Activated CD8-positive, alpha-beta T cell treated with anti-CD3 and anti-CD28 coated beads for 36 hours (primary cell): ENCODE measurements at regions not wholly inside any gene's neighbourhood (a gene's known extent, or its start where the extent isn't known, plus 50 kb on each side); places are given as distances from the start of the nearest gene placed in this dataset.

Experiments
- ATAC-seq: fragments of 200-7000 bp; cut with Tn5 transposase; one replicate; pipeline ENCODE4 v1.10.0; 2021; ENCODE audit warnings: mild to moderate bottlenecking, moderate library complexity
- CTCF ChIA-PET: fragments of 350-600 bp; sonication (Branson Sonifier 250); formaldehyde crosslinking; loops from one replicate; lab custom pipeline; 2021; ENCODE audit warnings: antibody characterized with exemption; lab: Charles Lee
- POLR2A ChIA-PET: fragments of 350-600 bp; sonication (Branson Sonifier 250); formaldehyde crosslinking; loops from one replicate; lab custom pipeline; 2021; ENCODE audit warnings: antibody characterized with exemption; lab: Charles Lee
- DNase-seq: peaks from one replicate; pipeline ENCODE4 v3.0.0-alpha.2; 2020
- H3K27ac Mint-ChIP-seq: one replicate; pipeline ENCODE4 v1.8.0; 2021; ENCODE audit warnings: mild to moderate bottlenecking, mixed read lengths
- H3K27me3 Mint-ChIP-seq: one replicate; pipeline ENCODE4 v1.8.0; 2021; ENCODE audit warnings: mixed read lengths
- H3K36me3 Mint-ChIP-seq: one replicate; pipeline ENCODE4 v1.8.0; 2021; ENCODE audit warnings: low read depth, mixed read lengths
- H3K4me1 Mint-ChIP-seq: one replicate; pipeline ENCODE4 v1.8.0; 2021; ENCODE audit warnings: low read depth, mixed read lengths
- H3K4me3 Mint-ChIP-seq: one replicate; pipeline ENCODE4 v1.8.0; 2021; ENCODE audit warnings: mild to moderate bottlenecking, moderate library complexity, mixed read lengths
- H3K9me3 Mint-ChIP-seq: one replicate; pipeline ENCODE4 v1.8.0; 2021; ENCODE audit warnings: mixed read lengths
- intact Hi-C: fragments of 100-400 bp; cut with micrococcal nuclease; formaldehyde crosslinking; loops from one replicate; pipeline ENCODE4 v1.10.0; 2022
- TF ChIP-seq, protein P1 (sequence below): fragments of 200-600 bp; IDR thresholded peaks from one replicate; pipeline ENCODE4 v1.8.0; 2022; ENCODE audit warnings: antibody characterized with exemption, mild to moderate bottlenecking

DNA sequence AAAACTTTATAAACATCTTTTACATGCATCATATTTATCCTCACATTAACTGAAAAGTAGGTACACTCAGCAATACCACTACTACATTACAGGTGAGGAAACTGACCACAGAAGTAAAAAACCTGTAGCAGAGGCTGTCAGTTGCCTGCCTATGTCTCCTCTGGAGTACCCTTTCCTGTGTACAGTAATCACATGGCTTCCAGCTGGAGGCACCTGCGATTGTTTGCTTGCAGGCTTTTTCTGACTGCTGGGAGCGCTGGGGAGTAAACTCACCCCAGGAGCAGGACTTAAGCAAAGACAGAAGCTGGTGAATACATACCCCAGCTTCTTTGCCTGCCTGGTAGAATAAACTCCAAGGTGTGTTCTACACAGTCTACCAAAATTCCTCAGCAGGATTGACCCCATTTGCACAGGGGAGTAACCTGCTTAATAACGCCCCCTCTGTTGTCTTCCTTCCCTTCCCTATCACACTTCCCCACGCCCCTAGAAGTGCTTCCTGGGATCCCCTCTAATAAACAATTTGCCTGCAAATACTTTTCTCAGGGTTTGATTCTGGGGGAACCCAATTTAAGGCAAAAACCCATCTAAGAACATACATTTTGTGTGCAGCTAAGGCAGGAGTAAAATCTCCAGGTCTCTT, 138.9 kb downstream of the PTH2R start:
- H3K4me1 Mint-ChIP-seq = no peaks in the 10 kb centered on the region
- DNase-seq (no peak), ATAC-seq (no peak)
- TF ChIP-seq, protein P1, sequence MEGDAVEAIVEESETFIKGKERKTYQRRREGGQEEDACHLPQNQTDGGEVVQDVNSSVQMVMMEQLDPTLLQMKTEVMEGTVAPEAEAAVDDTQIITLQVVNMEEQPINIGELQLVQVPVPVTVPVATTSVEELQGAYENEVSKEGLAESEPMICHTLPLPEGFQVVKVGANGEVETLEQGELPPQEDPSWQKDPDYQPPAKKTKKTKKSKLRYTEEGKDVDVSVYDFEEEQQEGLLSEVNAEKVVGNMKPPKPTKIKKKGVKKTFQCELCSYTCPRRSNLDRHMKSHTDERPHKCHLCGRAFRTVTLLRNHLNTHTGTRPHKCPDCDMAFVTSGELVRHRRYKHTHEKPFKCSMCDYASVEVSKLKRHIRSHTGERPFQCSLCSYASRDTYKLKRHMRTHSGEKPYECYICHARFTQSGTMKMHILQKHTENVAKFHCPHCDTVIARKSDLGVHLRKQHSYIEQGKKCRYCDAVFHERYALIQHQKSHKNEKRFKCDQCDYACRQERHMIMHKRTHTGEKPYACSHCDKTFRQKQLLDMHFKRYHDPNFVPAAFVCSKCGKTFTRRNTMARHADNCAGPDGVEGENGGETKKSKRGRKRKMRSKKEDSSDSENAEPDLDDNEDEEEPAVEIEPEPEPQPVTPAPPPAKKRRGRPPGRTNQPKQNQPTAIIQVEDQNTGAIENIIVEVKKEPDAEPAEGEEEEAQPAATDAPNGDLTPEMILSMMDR = no peak
- no peak overlapping the region for H3K27ac Mint-ChIP-seq
- ChIA-PET POLR2A (no interaction called here), CTCF (no interaction called here)
- no peak overlapping the region for H3K4me3 Mint-ChIP-seq
- no peaks in the 10 kb centered on the region for H3K27me3 Mint-ChIP-seq
- H3K9me3 Mint-ChIP-seq = no peaks in the 10 kb centered on the region
- intact Hi-C loops = no loop called here
- no peaks in the 10 kb centered on the region for H3K36me3 Mint-ChIP-seq

DNA sequence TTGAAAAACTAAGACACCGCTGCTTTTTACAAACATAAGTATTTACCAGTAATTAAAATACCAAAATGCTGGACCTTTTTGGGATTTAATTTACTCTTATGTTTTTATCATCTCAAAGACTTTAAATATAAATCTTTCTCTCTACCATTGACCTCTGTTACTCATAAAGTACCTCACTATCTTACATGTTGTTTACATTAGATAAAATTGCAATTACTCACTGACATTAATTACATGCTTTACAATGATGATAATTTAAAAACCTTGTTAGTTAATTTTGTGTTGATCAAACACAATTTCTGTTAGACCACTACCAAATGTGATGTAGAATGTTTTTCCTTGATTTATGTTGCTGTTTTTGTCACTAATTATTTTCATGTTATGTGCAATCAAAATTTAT, 139.5 kb downstream of the PTH2R start:
- intact Hi-C loops = no loop called here
- Mint-ChIP-seq H3K36me3 (no peaks in the 10 kb centered on the region), H3K27me3 (no peaks in the 10 kb centered on the region), H3K27ac (no peak overlapping the region), H3K9me3 (no peaks in the 10 kb centered on the region), H3K4me1 (no peaks in the 10 kb centered on the region), H3K4me3 (no peak overlapping the region)
- TF ChIP-seq, protein P1 = no peak
- ChIA-PET POLR2A (no interaction called here), CTCF (no interaction called here)
- DNase-seq (no peak), ATAC-seq (no peak)

DNA sequence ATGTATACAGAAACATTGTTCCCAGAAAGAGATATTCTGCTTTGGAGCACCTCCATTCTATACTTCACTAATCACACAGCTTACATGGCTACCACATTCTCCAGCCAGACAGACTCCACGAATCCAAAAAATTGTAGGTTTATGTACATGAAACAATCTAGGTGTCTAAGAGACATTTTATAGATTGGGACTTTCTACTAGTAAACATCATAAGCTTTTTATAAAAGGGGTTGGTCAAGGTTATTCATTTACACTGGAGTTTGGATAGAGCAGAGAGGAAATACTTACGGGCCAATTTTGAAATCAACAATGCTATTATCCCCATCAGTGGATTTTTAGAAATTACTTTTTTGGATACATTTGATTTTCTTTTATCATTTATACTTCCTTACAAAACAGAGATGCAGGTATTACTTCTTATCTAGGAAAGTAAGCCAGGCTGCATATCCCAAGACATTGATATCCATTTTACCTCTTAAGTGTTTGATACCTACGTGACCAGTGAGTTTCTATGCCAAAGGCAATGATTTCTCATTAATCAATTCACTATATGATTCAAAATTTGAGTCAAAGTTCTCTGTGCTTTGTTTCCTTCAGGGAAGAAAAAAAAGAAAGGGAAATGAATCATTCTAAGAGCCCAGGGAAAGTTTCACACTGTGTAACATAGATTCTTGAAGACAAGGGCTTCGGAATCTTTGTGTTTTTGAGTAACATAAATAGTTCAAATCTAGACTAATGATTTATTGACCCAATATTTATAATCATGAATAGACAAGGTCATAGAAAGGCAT, 140.5 kb downstream of the PTH2R start:
- no peak overlapping the region for H3K27ac Mint-ChIP-seq
- no peaks in the 10 kb centered on the region for H3K4me1 Mint-ChIP-seq
- no peak for DNase-seq
- H3K4me3 Mint-ChIP-seq = no peak overlapping the region
- TF ChIP-seq, protein P1 = no peak
- ChIA-PET POLR2A (no interaction called here), CTCF (no interaction called here)
- H3K9me3 Mint-ChIP-seq = no peaks in the 10 kb centered on the region
- ATAC-seq = no peak
- H3K36me3 Mint-ChIP-seq = no peaks in the 10 kb centered on the region
- H3K27me3 Mint-ChIP-seq = no peaks in the 10 kb centered on the region
- intact Hi-C loops = no loop called here

DNA sequence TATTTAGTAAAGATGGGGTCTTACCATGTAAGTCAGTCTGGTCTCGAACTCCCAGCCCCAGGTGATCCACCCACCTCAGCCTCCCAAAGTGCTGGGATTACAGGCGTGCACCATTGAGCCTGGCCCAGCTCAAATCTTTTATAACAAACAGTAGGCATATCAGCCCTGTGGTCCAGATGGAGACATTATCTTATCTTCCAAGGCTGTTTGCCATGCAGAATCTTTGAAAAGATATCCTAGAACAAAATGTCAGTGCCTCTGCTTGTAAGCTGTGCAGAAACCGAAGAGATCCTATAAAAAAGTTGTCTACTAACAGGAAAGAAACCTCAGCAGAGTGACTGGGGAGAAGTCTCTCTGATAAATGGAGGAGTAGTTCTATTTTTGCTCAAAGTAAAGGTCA, 142.1 kb downstream of the PTH2R start:
- no peak for DNase-seq
- Mint-ChIP-seq H3K27me3 (no peaks in the 10 kb centered on the region), H3K27ac (no peak overlapping the region), H3K4me3 (no peak overlapping the region), H3K36me3 (no peaks in the 10 kb centered on the region), H3K9me3 (no peaks in the 10 kb centered on the region), H3K4me1 (no peaks in the 10 kb centered on the region)
- ChIA-PET POLR2A (no interaction called here), CTCF (interaction anchor here (0.6 kb wide), 1 partner anchor 22 kb away, joined by 3 read pairs; no protein-coding TSS in a partner anchor)
- no peak for ATAC-seq
- intact Hi-C loops = no loop called here
- TF ChIP-seq, protein P1 = no peak

DNA sequence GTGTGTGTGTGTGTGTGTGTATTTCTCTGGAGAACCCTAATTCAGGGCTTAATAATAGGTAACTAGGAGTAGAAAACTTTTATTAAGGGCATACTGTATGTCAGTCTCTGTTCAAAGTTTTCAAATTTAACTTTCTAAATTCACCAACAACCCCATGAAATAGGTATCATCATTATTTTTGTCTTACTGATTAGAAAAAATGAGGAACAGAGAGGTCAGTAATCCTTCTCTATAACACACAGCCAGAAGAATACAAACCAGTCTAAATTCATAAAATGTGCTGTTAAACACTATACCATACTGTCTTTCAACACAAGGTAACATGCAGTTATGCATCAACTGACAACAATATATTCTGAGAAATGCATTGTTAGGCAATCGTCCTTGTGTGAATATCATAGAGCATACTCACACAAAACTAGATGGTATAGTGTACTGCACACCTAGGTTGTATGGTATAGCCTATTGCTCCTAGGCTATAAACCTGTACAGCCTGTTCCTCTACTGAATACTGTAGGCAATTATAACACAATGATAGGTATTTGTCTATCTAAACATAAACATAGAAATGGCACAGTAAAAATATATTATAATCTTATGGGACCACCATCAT, 143.1 kb downstream of the PTH2R start:
- Mint-ChIP-seq H3K4me3 (no peak overlapping the region), H3K27me3 (no peaks in the 10 kb centered on the region), H3K36me3 (no peaks in the 10 kb centered on the region), H3K4me1 (no peaks in the 10 kb centered on the region), H3K9me3 (no peaks in the 10 kb centered on the region), H3K27ac (no peak overlapping the region)
- ATAC-seq (no peak), DNase-seq (no peak)
- ChIA-PET POLR2A (no interaction called here), CTCF (no interaction called here)
- intact Hi-C loops = no loop called here
- TF ChIP-seq, protein P1 = no peak
